ENCODE measurements at regions not wholly inside any gene's neighbourhood (a gene's known extent, or its start where the extent isn't known, plus 50 kb on each side); places are given as distances from the start of the nearest gene placed in this dataset.

DNA sequence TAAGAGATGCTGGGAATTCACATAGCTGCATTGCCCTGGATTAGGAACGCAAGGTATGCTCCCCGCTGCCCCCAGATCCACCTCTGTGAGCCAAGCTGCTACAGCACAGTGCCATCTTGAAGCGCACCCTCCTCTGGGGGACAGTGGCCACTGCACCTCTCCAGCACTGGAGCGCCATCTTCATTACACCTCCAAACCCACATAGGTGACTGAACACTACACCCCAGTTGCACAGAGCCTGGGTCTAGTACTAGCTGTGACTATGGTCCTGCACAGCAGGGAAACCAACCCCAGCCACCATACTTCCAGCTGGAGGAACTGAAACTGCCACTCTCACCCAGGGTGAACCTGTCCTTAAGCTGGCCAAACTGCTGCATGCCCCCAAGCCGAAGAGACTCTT, 84.6 kb downstream of the TMEM237 start:
- TF ChIP-seq POLR2A (IDR thresholded peaks at IDR 0.05) (no peak), POLR2AphosphoS5 (IDR thresholded peaks at IDR 0.05) (no peak), CTCF (IDR thresholded peaks at IDR 0.05) (no peak)
